SK-N-SH (cell line): ENCODE measurements at regions not wholly inside any gene's neighbourhood (a gene's known extent, or its start where the extent isn't known, plus 50 kb on each side); places are given as distances from the start of the nearest gene placed in this dataset.

Experiments
- EP300 ChIP-seq, 2 experiments: IDR thresholded peaks; 2 replicates each; pipeline versions ENCODE4 v1.4.0 to v1.6.1; 2012; ENCODE audit warnings: borderline replicate concordance in 1 of 2, low read depth in 1 of 2, low read length in 1 of 2
- POLR2AphosphoS5 ChIP-seq: IDR thresholded peaks from 2 replicates; pipeline ENCODE4 v1.6.1; 2012; ENCODE audit warnings: low read depth, low read length
- RFX5 ChIP-seq: IDR thresholded peaks from 2 replicates; pipeline ENCODE4 v1.6.1; 2012; ENCODE audit warnings: mild to moderate bottlenecking, improper control_type of control experiment, low read length
- RXRA ChIP-seq: IDR thresholded peaks from 2 replicates; pipeline ENCODE4 v1.4.0; 2012; ENCODE audit warnings: low read depth, mild to moderate bottlenecking, borderline replicate concordance
- YY1 ChIP-seq: IDR thresholded peaks from 2 replicates; pipeline ENCODE4 v1.4.0; 2012; ENCODE audit warnings: low read depth, mild to moderate bottlenecking
- TF ChIP-seq, protein P1 (sequence below): fragments of 200-600 bp; sonication (generic); IDR thresholded peaks from 2 replicates; pipeline ENCODE4 v1.6.1; 2017; ENCODE audit warnings: antibody characterized with exemption, mild to moderate bottlenecking, moderate library complexity
- TF ChIP-seq, protein P2 (sequence below): IDR thresholded peaks from 2 replicates; pipeline ENCODE4 v1.4.0; 2012; ENCODE audit warnings: low read depth, borderline replicate concordance
- TF ChIP-seq, protein P3 (sequence below): IDR thresholded peaks from 2 replicates; pipeline ENCODE4 v1.4.0; 2012; ENCODE audit warnings: low read depth, borderline replicate concordance
- TF ChIP-seq, protein P4 (sequence below): IDR thresholded peaks from 2 replicates; pipeline ENCODE4 v1.6.1; 2012; ENCODE audit warnings: mild to moderate bottlenecking, low read depth, low read length, moderate library complexity
- TF ChIP-seq, protein P5 (sequence below): fragments of 150-350 bp; IDR thresholded peaks from 2 replicates; pipeline ENCODE4 v1.6.1; 2017; ENCODE audit warnings: antibody characterized with exemption, low read length, low read depth, borderline replicate concordance

DNA sequence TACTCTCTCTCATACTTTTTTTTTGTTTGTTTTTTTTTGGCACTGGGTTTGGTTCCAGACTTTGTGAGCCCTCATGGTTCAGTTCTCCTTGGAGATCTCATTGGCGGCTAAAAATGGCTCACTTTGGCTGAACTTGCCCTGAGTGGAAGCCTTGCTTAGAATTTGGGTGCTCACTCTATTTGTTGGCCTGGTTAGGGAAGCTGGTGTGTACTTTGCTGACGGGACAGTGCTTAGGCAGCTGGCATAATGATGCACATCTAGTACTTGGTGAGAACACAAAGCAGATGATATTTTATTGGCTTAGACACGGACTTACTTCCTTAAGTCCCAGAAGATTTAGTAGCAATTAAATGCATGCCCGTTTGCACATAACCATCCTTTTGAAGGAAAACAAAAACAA lies 66.5 kb upstream of the GRAMD1B start:
- TF ChIP-seq, protein P1, sequence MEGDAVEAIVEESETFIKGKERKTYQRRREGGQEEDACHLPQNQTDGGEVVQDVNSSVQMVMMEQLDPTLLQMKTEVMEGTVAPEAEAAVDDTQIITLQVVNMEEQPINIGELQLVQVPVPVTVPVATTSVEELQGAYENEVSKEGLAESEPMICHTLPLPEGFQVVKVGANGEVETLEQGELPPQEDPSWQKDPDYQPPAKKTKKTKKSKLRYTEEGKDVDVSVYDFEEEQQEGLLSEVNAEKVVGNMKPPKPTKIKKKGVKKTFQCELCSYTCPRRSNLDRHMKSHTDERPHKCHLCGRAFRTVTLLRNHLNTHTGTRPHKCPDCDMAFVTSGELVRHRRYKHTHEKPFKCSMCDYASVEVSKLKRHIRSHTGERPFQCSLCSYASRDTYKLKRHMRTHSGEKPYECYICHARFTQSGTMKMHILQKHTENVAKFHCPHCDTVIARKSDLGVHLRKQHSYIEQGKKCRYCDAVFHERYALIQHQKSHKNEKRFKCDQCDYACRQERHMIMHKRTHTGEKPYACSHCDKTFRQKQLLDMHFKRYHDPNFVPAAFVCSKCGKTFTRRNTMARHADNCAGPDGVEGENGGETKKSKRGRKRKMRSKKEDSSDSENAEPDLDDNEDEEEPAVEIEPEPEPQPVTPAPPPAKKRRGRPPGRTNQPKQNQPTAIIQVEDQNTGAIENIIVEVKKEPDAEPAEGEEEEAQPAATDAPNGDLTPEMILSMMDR: no peak
- TF ChIP-seq POLR2AphosphoS5 (no peak), RXRA (no peak), YY1 (no peak), RFX5 (no peak), EP300 (IDR thresholded peaks at IDR 0.05; ENCODE audit: borderline replicate concordance in 1 of 2, low read depth in 1 of 2, low read length in 1 of 2) (no peak)
- TF ChIP-seq, protein P2, sequence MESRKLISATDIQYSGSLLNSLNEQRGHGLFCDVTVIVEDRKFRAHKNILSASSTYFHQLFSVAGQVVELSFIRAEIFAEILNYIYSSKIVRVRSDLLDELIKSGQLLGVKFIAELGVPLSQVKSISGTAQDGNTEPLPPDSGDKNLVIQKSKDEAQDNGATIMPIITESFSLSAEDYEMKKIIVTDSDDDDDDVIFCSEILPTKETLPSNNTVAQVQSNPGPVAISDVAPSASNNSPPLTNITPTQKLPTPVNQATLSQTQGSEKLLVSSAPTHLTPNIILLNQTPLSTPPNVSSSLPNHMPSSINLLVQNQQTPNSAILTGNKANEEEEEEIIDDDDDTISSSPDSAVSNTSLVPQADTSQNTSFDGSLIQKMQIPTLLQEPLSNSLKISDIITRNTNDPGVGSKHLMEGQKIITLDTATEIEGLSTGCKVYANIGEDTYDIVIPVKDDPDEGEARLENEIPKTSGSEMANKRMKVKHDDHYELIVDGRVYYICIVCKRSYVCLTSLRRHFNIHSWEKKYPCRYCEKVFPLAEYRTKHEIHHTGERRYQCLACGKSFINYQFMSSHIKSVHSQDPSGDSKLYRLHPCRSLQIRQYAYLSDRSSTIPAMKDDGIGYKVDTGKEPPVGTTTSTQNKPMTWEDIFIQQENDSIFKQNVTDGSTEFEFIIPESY: no peak
- TF ChIP-seq, protein P3, sequence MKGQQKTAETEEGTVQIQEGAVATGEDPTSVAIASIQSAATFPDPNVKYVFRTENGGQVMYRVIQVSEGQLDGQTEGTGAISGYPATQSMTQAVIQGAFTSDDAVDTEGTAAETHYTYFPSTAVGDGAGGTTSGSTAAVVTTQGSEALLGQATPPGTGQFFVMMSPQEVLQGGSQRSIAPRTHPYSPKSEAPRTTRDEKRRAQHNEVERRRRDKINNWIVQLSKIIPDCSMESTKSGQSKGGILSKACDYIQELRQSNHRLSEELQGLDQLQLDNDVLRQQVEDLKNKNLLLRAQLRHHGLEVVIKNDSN: no peak
- TF ChIP-seq, protein P4, sequence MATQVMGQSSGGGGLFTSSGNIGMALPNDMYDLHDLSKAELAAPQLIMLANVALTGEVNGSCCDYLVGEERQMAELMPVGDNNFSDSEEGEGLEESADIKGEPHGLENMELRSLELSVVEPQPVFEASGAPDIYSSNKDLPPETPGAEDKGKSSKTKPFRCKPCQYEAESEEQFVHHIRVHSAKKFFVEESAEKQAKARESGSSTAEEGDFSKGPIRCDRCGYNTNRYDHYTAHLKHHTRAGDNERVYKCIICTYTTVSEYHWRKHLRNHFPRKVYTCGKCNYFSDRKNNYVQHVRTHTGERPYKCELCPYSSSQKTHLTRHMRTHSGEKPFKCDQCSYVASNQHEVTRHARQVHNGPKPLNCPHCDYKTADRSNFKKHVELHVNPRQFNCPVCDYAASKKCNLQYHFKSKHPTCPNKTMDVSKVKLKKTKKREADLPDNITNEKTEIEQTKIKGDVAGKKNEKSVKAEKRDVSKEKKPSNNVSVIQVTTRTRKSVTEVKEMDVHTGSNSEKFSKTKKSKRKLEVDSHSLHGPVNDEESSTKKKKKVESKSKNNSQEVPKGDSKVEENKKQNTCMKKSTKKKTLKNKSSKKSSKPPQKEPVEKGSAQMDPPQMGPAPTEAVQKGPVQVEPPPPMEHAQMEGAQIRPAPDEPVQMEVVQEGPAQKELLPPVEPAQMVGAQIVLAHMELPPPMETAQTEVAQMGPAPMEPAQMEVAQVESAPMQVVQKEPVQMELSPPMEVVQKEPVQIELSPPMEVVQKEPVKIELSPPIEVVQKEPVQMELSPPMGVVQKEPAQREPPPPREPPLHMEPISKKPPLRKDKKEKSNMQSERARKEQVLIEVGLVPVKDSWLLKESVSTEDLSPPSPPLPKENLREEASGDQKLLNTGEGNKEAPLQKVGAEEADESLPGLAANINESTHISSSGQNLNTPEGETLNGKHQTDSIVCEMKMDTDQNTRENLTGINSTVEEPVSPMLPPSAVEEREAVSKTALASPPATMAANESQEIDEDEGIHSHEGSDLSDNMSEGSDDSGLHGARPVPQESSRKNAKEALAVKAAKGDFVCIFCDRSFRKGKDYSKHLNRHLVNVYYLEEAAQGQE: no peak
- TF ChIP-seq, protein P5, sequence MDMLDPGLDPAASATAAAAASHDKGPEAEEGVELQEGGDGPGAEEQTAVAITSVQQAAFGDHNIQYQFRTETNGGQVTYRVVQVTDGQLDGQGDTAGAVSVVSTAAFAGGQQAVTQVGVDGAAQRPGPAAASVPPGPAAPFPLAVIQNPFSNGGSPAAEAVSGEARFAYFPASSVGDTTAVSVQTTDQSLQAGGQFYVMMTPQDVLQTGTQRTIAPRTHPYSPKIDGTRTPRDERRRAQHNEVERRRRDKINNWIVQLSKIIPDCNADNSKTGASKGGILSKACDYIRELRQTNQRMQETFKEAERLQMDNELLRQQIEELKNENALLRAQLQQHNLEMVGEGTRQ: no peak
